Endothelial cell (in vitro differentiated cells): ENCODE measurements at regions not wholly inside any gene's neighbourhood (a gene's known extent, or its start where the extent isn't known, plus 50 kb on each side); places are given as distances from the start of the nearest gene placed in this dataset.

ENCODE experiments used
- DNase-seq: peaks from one replicate; pipeline ENCODE4 v3.0.0; 2021; ENCODE audit warnings: low spot score
- H3K27ac Mint-ChIP-seq: one replicate; pipeline ENCODE4 v1.8.0; 2021; ENCODE audit warnings: mixed read lengths, inconsistent platforms; ENCODE audit not compliant: unreplicated experiment
- H3K27me3 Mint-ChIP-seq: one replicate; pipeline ENCODE4 v1.8.0; 2021; ENCODE audit warnings: mild to moderate bottlenecking, moderate library complexity, mixed read lengths, inconsistent platforms; ENCODE audit not compliant: unreplicated experiment
- H3K36me3 Mint-ChIP-seq: one replicate; pipeline ENCODE4 v1.8.0; 2021; ENCODE audit warnings: mild to moderate bottlenecking, low read depth, mixed read lengths, inconsistent platforms; ENCODE audit not compliant: unreplicated experiment
- H3K4me1 Mint-ChIP-seq: one replicate; pipeline ENCODE4 v1.8.0; 2021; ENCODE audit warnings: mild to moderate bottlenecking, mixed read lengths, inconsistent platforms; ENCODE audit not compliant: unreplicated experiment
- H3K4me3 Mint-ChIP-seq: one replicate; pipeline ENCODE4 v1.8.0; 2021; ENCODE audit warnings: mild to moderate bottlenecking, mixed read lengths, inconsistent platforms; ENCODE audit not compliant: unreplicated experiment
- H3K9me3 Mint-ChIP-seq: one replicate; pipeline ENCODE4 v1.8.0; 2021; ENCODE audit warnings: mixed read lengths, inconsistent platforms; ENCODE audit not compliant: unreplicated experiment
- CTCF ChIP-seq: fragments of 200-600 bp; sonication (generic); IDR thresholded peaks from one replicate; pipeline ENCODE4 v1.5.0; 2021; ENCODE audit warnings: antibody characterized with exemption; ENCODE audit not compliant: unreplicated experiment

DNA sequence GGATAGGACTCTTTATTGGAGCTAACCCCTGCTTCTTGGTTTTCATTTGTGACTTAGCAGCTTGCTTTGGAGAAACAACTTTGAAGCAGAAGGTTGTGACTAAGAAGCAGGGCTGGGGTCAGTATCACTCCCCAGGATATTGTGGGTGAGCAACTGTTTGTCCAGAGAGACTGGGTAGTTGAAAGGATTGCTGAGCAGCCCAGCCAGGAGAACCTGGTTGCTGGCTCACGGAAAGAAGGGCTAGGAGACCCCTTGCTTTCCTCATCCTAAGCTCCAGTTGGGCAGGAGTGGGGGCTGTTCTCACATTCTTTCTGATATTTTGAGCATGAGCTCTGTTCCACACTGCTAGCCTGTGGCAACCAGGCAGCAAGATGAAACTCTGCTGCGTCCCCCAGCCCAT is 151.2 kb downstream of the CBLN1 start:
- no peak overlapping the region for H3K4me3 Mint-ChIP-seq
- H3K4me1 Mint-ChIP-seq, result peaks cover 11% of the 10 kb centered on the region
- no peaks in the 10 kb centered on the region for H3K9me3 Mint-ChIP-seq
- no peak for DNase-seq
- TF ChIP-seq CTCF, result no peak
- H3K27me3 Mint-ChIP-seq, result peaks cover 2% of the 10 kb centered on the region
- H3K36me3 Mint-ChIP-seq, result no peaks in the 10 kb centered on the region
- H3K27ac Mint-ChIP-seq, result no peak overlapping the region

DNA sequence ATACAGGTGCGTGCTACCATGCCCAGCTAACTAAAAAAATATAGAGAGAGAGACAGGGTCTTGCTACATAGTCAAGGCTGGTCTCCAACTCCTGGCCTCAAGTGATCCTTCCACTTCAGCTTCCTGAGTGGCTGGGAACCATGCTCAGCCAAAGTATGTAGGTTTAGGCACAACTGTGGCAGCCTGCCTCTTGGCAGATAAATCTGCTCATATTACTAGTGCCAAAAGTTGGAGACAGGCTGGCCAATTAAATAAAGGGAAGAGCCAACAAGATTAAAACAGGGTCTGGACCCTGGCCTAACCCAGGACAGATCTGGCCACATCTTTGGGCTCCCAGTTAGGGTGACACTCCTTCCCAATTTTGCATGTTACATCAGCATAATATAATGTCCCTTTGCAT is 151.7 kb downstream of the CBLN1 start:
- peaks cover 15% of the 10 kb centered on the region for H3K4me1 Mint-ChIP-seq
- no peak overlapping the region for H3K4me3 Mint-ChIP-seq
- no peaks in the 10 kb centered on the region for H3K36me3 Mint-ChIP-seq
- no peak overlapping the region for H3K27ac Mint-ChIP-seq
- DNase-seq, result no peak
- H3K9me3 Mint-ChIP-seq, result no peaks in the 10 kb centered on the region
- H3K27me3 Mint-ChIP-seq, result peaks cover 2% of the 10 kb centered on the region
- no peak for TF ChIP-seq CTCF

GRCh38 chr16:49128740-49129139 is 152.9 kb downstream of the CBLN1 start:
- DNase-seq, result no peak
- peaks cover 18% of the 10 kb centered on the region for H3K4me1 Mint-ChIP-seq
- no peaks in the 10 kb centered on the region for H3K36me3 Mint-ChIP-seq
- H3K4me3 Mint-ChIP-seq, result no peak overlapping the region
- peaks cover 2% of the 10 kb centered on the region for H3K27me3 Mint-ChIP-seq
- no peak overlapping the region for H3K27ac Mint-ChIP-seq
- H3K9me3 Mint-ChIP-seq, result no peaks in the 10 kb centered on the region
- TF ChIP-seq CTCF, result no peak

DNA sequence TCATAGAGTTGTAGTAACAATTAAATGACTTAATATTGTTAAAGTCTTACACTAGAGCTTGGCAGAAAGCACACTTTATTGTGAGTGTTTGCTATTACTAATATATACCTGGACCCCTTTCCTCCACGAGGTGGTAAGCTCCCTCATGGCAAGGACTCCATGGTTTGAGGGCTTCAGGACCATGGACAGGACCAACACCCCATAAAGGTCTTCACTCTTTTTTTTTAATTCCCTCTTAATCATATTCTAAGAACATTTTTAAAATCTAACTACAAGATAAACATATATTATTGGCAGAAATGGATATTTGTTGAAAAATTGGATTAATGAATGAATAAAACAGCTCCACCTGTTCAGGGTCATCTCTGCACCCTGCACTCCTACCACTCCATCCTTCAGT is 154.5 kb downstream of the CBLN1 start:
- H3K36me3 Mint-ChIP-seq, result no peaks in the 10 kb centered on the region
- H3K27me3 Mint-ChIP-seq, result peaks cover 2% of the 10 kb centered on the region
- TF ChIP-seq CTCF, result no peak
- DNase-seq, result peak; percentile 15
- H3K4me1 Mint-ChIP-seq, result peaks cover 18% of the 10 kb centered on the region
- H3K9me3 Mint-ChIP-seq, result no peaks in the 10 kb centered on the region
- no peak overlapping the region for H3K27ac Mint-ChIP-seq
- no peak overlapping the region for H3K4me3 Mint-ChIP-seq

DNA sequence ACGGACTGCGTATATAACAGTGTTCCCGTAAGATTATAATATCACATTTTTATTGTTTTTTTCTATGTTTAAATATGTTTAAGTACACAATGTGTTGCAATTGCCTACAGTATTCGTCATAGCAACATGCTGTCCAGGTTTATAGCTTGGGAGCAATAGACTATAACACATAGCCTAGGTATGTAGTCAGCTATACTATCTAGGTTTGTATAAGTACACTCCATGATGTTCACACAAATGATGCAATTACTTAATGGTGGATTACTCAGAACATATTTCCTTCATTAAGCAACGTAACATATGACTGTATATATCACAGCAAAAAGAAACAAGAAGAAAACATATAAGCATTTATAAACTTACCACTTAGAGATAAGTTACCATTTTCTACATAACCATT is 160.0 kb downstream of the CBLN1 start:
- no peak overlapping the region for H3K27ac Mint-ChIP-seq
- no peak for TF ChIP-seq CTCF
- DNase-seq, result no peak
- H3K9me3 Mint-ChIP-seq, result no peaks in the 10 kb centered on the region
- H3K27me3 Mint-ChIP-seq, result no peaks in the 10 kb centered on the region
- no peak overlapping the region for H3K4me3 Mint-ChIP-seq
- peaks cover 18% of the 10 kb centered on the region for H3K4me1 Mint-ChIP-seq
- H3K36me3 Mint-ChIP-seq, result no peaks in the 10 kb centered on the region
